Mesendoderm (in vitro differentiated cells): ENCODE measurements at regions not wholly inside any gene's neighbourhood (a gene's known extent, or its start where the extent isn't known, plus 50 kb on each side); places are given as distances from the start of the nearest gene placed in this dataset.

Experiments used
- DNase-seq: peaks from one replicate; pipeline ENCODE4 v3.0.0; 2013
- H2AK5ac ChIP-seq: 2 replicates; pipeline ENCODE4 v1.6.1; 2013; ENCODE audit warnings: low read length, inconsistent platforms
- H2BK120ac ChIP-seq: 2 replicates; pipeline ENCODE4 v1.6.1; 2013; ENCODE audit warnings: low read depth, mild to moderate bottlenecking, low read length, moderate library complexity, mixed read lengths
- H2BK15ac ChIP-seq: replicated peaks from 2 replicates; pipeline ENCODE4 v1.6.1; 2013; ENCODE audit warnings: low read depth, mild to moderate bottlenecking, moderate library complexity
- H2BK5ac ChIP-seq: 2 replicates; pipeline ENCODE4 v1.6.1; 2013; ENCODE audit warnings: low read length, inconsistent platforms
- H3K18ac ChIP-seq: 2 replicates; pipeline ENCODE4 v1.6.1; 2013; ENCODE audit warnings: mild to moderate bottlenecking, low read length, mixed read lengths
- H3K23ac ChIP-seq: one replicate; pipeline ENCODE4 v1.6.1; 2013; ENCODE audit warnings: low read length
- H3K27ac ChIP-seq: 2 replicates; pipeline ENCODE4 v1.5.1; 2013; ENCODE audit warnings: low read depth, mild to moderate bottlenecking, inconsistent platforms, low read length, moderate library complexity
- H3K27me3 ChIP-seq: 2 replicates; pipeline ENCODE4 v1.6.1; 2013; ENCODE audit warnings: low read length, control low read depth, mild to moderate bottlenecking, inconsistent platforms; ENCODE audit not compliant: insufficient read depth, poor library complexity
- H3K36me3 ChIP-seq: 2 replicates; pipeline ENCODE4 v1.6.1; 2013; ENCODE audit warnings: low read length, inconsistent platforms; ENCODE audit not compliant: control insufficient read depth, insufficient read depth
- H3K4ac ChIP-seq: one replicate; pipeline ENCODE4 v1.6.1; 2013; ENCODE audit warnings: low read depth, mild to moderate bottlenecking, low read length, moderate library complexity
- H3K4me1 ChIP-seq: 2 replicates; pipeline ENCODE4 v1.6.1; 2013; ENCODE audit warnings: low read depth, low read length, inconsistent platforms; ENCODE audit not compliant: control insufficient read depth
- H3K4me2 ChIP-seq: 2 replicates; pipeline ENCODE4 v1.6.1; 2013; ENCODE audit warnings: low read length
- H3K4me3 ChIP-seq: 2 replicates; pipeline ENCODE4 v1.5.1; 2013; ENCODE audit warnings: mild to moderate bottlenecking, low read length
- H3K56ac ChIP-seq: one replicate; pipeline ENCODE4 v1.6.1; 2013; ENCODE audit warnings: low read length
- H3K79me1 ChIP-seq: 2 replicates; pipeline ENCODE4 v1.6.1; 2013; ENCODE audit warnings: low read length, inconsistent platforms
- H3K79me2 ChIP-seq: 2 replicates; pipeline ENCODE4 v1.6.1; 2013; ENCODE audit warnings: mild to moderate bottlenecking, low read length; ENCODE audit not compliant: control insufficient read depth, insufficient read depth
- H3K9ac ChIP-seq: 2 replicates; pipeline ENCODE4 v1.6.1; 2013; ENCODE audit warnings: low read length, inconsistent platforms
- H4K5ac ChIP-seq: one replicate; pipeline ENCODE4 v1.6.1; 2013; ENCODE audit warnings: low read length
- H4K8ac ChIP-seq: one replicate; pipeline ENCODE4 v1.6.1; 2013; ENCODE audit warnings: low read depth, mild to moderate bottlenecking, control low read depth, low read length, moderate library complexity
- WGBS: extraction: QIAGEN DNeasy Blood & Tissue Kit; methylation state at CpG from one replicate; pipeline ENCODE4 v1.1.7; 2013; ENCODE audit warnings: low lambda C conversion rate, missing lambda C conversion rate; ENCODE audit not compliant: insufficient coverage; ENCODE audit errors: extremely low coverage; 5-methylcytosine and 5-hydroxymethylcytosine counted together

DNA sequence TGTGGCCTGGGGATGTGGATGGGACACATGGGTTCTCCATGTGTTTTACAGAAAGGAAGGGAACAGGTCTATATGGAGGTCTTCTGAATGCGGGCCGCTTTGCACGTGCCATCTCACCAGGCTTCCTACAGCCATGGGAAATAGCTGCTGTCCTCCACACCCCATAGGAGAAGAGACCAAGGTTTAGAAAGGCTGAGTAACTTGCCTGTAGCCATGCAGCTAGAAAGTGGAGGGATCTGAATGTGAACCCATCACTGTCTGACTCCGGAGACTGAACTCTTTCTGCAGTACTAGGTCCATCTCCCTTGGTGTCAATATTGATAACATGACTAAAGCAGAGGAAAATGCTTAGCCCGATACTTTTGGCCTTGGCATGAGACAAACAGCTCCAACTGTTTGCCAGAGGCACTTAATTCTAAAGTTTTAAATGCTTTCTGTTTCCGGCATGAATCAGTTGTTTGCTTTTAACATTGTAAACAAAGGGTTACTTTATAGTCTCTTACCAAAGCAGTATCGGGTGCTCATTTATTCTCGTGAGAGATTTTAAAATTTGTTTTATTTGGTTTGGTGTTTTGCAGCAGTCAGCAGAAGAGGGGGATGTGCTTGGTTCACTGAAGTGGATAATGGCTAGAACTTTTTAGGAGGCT is 64.8 kb upstream of the LOXL4 start:
- WGBS, result no CpG with 5 or more reads among the region's 8 CpGs
- no peak overlapping the region for H3K4me2 ChIP-seq
- no peak overlapping the region for H2AK5ac ChIP-seq
- H2BK120ac ChIP-seq, result no peak overlapping the region
- H3K9ac ChIP-seq, result no peak overlapping the region
- no peaks in the 10 kb centered on the region for H3K4me1 ChIP-seq
- no peaks in the 10 kb centered on the region for H3K36me3 ChIP-seq
- no peaks in the 10 kb centered on the region for H3K27me3 ChIP-seq
- no peak overlapping the region for H3K23ac ChIP-seq
- no peak overlapping the region for H4K8ac ChIP-seq
- H3K79me2 ChIP-seq, result no peaks in the 10 kb centered on the region
- H3K27ac ChIP-seq, result no peak overlapping the region
- H3K79me1 ChIP-seq, result no peaks in the 10 kb centered on the region
- no peak overlapping the region for H3K4ac ChIP-seq
- H2BK15ac ChIP-seq, result no peak overlapping the region
- no peak overlapping the region for H2BK5ac ChIP-seq
- H3K4me3 ChIP-seq, result no peak overlapping the region
- H3K56ac ChIP-seq, result no peak overlapping the region
- DNase-seq, result no peak
- no peak overlapping the region for H3K18ac ChIP-seq
- no peak overlapping the region for H4K5ac ChIP-seq

DNA sequence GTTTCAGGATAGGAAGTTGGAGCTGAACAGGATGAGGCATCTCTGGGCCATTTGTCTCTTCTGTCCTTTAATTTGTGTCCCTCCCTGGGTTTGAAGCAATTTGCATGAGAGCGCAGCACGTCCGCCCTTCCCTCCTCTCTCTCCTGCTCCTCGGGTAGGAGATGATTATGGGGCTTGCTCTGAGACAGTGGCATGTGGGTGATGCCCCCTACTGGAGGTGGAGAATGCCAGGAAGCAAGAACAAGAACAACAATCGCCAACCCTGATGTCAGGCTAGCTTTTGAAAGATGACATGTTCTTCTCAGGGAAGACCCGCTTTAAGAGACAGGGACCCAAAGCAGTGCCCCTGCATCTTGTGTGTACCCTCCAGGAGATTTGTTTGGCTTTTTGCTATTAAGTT is 63.9 kb upstream of the LOXL4 start:
- peak; percentile 93 for DNase-seq
- no CpG with 5 or more reads among the region's 6 CpGs for WGBS
- no peak overlapping the region for H2BK5ac ChIP-seq
- no peak overlapping the region for H4K8ac ChIP-seq
- no peak overlapping the region for H2AK5ac ChIP-seq
- H3K27ac ChIP-seq, result no peak overlapping the region
- no peak overlapping the region for H2BK120ac ChIP-seq
- H3K23ac ChIP-seq, result no peak overlapping the region
- H3K27me3 ChIP-seq, result no peaks in the 10 kb centered on the region
- H3K9ac ChIP-seq, result no peak overlapping the region
- H4K5ac ChIP-seq, result no peak overlapping the region
- H3K79me1 ChIP-seq, result no peaks in the 10 kb centered on the region
- H2BK15ac ChIP-seq, result no peak overlapping the region
- no peak overlapping the region for H3K18ac ChIP-seq
- no peaks in the 10 kb centered on the region for H3K79me2 ChIP-seq
- no peak overlapping the region for H3K56ac ChIP-seq
- no peaks in the 10 kb centered on the region for H3K36me3 ChIP-seq
- no peaks in the 10 kb centered on the region for H3K4me1 ChIP-seq
- H3K4me2 ChIP-seq, result no peak overlapping the region
- H3K4me3 ChIP-seq, result no peak overlapping the region
- H3K4ac ChIP-seq, result no peak overlapping the region

DNA sequence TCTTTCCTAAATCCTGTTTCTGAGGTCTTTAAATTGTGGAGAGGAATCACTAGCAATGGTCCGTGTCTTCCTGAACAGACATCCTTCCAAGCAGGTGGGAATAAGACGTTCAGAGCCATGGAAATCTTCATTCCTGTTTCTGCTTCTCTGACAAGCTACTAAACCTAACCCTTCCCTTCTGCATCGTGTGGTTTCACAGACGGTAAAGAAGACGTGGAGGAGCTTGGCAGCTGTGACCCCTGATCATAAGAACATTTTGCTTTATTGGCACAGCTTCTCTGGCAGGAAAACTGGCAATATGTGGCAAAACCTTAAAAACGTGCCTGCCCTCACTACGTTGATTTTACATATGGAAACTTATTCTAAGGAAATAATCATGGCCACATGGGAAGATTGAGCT is 63.0 kb upstream of the LOXL4 start:
- Histone ChIP-seq H3K4me2 (no peak overlapping the region), H2BK15ac (no peak overlapping the region), H2AK5ac (no peak overlapping the region), H3K56ac (no peak overlapping the region), H4K8ac (no peak overlapping the region), H3K79me1 (no peaks in the 10 kb centered on the region), H3K4ac (no peak overlapping the region), H2BK120ac (no peak overlapping the region), H3K27me3 (no peaks in the 10 kb centered on the region), H4K5ac (no peak overlapping the region), H3K79me2 (no peaks in the 10 kb centered on the region), H3K9ac (no peak overlapping the region), H2BK5ac (no peak overlapping the region), H3K27ac (no peak overlapping the region), H3K4me3 (no peak overlapping the region), H3K4me1 (no peaks in the 10 kb centered on the region), H3K18ac (no peak overlapping the region), H3K36me3 (no peaks in the 10 kb centered on the region), H3K23ac (no peak overlapping the region)
- no peak for DNase-seq
- no CpG with 5 or more reads among the region's 7 CpGs for WGBS

DNA sequence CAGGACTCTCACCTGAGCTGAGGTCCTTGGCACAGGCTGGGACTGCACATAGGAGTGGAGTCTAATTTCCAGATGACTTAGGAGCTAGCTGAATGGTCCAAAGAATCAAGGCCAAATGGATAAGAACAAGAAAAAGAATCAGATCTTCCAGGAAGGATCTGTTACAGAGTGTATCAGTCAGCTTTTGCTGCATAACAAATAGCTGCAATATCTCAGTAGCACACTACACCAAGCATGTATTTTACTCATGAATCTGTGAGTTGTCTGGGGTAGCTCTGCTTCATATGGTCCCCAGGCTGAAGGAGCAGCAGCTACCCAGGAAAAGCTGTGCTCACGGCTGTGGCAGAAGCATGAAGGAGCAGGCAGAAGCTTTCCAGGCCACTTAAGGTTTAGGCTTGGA is 60.6 kb upstream of the LOXL4 start:
- no peak overlapping the region for H3K4ac ChIP-seq
- no peak overlapping the region for H2BK120ac ChIP-seq
- H3K4me2 ChIP-seq, result no peak overlapping the region
- no peaks in the 10 kb centered on the region for H3K27me3 ChIP-seq
- H2BK5ac ChIP-seq, result no peak overlapping the region
- no peak overlapping the region for H3K27ac ChIP-seq
- no peak overlapping the region for H2AK5ac ChIP-seq
- no peak overlapping the region for H3K18ac ChIP-seq
- no peak overlapping the region for H4K8ac ChIP-seq
- no peak overlapping the region for H3K9ac ChIP-seq
- no peak overlapping the region for H3K23ac ChIP-seq
- no peak overlapping the region for H2BK15ac ChIP-seq
- no peak overlapping the region for H3K4me3 ChIP-seq
- H4K5ac ChIP-seq, result no peak overlapping the region
- DNase-seq, result no peak
- no peaks in the 10 kb centered on the region for H3K79me1 ChIP-seq
- no peaks in the 10 kb centered on the region for H3K79me2 ChIP-seq
- H3K36me3 ChIP-seq, result no peaks in the 10 kb centered on the region
- WGBS, result no CpG with 5 or more reads among the region's 1 CpG
- no peaks in the 10 kb centered on the region for H3K4me1 ChIP-seq
- H3K56ac ChIP-seq, result no peak overlapping the region

DNA sequence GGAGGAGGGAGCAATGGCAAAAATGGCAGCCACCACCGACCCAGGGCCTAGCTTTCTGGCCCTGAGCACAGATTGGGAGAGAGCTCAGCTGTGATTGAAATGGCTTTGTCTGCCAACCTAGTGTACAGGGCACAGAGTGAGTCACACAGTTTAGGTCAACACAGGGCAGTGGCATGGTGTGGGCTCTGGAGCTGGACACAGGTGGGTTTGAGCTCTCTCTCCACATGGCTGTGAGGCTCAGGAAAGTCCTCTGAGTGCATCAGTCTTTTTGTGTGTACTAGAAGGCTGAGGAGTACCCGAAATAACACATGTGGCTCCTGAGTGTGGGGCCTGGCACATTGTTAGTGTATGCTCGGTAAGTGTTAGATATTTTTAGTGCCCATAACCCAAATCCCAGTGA is 60.2 kb upstream of the LOXL4 start:
- Histone ChIP-seq H2BK5ac (no peak overlapping the region), H3K79me1 (no peaks in the 10 kb centered on the region), H3K79me2 (no peaks in the 10 kb centered on the region), H2BK15ac (no peak overlapping the region), H2AK5ac (no peak overlapping the region), H3K23ac (no peak overlapping the region), H3K18ac (no peak overlapping the region), H3K4ac (no peak overlapping the region), H4K5ac (no peak overlapping the region), H3K27ac (no peak overlapping the region), H3K56ac (no peak overlapping the region), H3K36me3 (no peaks in the 10 kb centered on the region), H4K8ac (no peak overlapping the region), H3K9ac (no peak overlapping the region), H3K4me2 (no peak overlapping the region), H3K4me1 (no peaks in the 10 kb centered on the region), H2BK120ac (no peak overlapping the region), H3K27me3 (no peaks in the 10 kb centered on the region), H3K4me3 (no peak overlapping the region)
- WGBS, result no CpG with 5 or more reads among the region's 3 CpGs
- no peak for DNase-seq

DNA sequence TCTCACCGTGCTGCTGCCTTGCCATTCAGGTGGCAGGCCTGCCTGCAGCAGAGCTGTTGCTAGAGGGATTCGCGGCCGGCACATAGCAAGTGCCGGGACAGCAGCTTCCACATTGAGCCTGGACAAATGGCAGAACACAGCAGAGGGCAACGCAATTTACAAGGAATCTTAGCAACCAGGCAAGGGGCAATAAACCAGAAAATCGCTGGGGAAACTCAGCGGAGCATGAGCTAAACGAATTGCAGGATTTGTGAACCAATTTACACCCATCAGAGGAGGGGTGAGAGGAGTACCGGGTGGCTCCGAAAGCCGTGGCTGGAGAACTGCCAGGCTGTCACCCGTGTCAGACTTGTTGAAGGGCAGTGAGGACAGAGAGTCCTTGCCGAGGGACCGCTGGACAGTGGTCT is 58.6 kb upstream of the LOXL4 start:
- Histone ChIP-seq H3K4me3 (no peak overlapping the region), H3K79me2 (no peaks in the 10 kb centered on the region), H3K4me1 (no peaks in the 10 kb centered on the region), H3K23ac (no peak overlapping the region), H3K27me3 (no peaks in the 10 kb centered on the region), H2AK5ac (no peak overlapping the region), H3K18ac (no peak overlapping the region), H3K79me1 (no peaks in the 10 kb centered on the region), H3K4ac (no peak overlapping the region), H3K36me3 (no peaks in the 10 kb centered on the region), H3K4me2 (no peak overlapping the region), H2BK120ac (no peak overlapping the region), H4K5ac (no peak overlapping the region), H2BK5ac (no peak overlapping the region), H3K56ac (no peak overlapping the region), H2BK15ac (no peak overlapping the region), H3K27ac (no peak overlapping the region), H3K9ac (no peak overlapping the region), H4K8ac (no peak overlapping the region)
- no peak for DNase-seq
- no CpG with 5 or more reads among the region's 15 CpGs for WGBS
